Stomach smooth muscle (tissue), 2 donors: ENCODE measurements at regions not wholly inside any gene's neighbourhood (a gene's known extent, or its start where the extent isn't known, plus 50 kb on each side); places are given as distances from the start of the nearest gene placed in this dataset.

Experiments used
- H3K27ac ChIP-seq: one replicate; pipeline ENCODE4 v1.7.0; 2013; ENCODE audit warnings: mild to moderate bottlenecking, low read length, inconsistent platforms
- H3K27me3 ChIP-seq, 2 donors: one replicate each; pipeline ENCODE4 v1.7.0; 2013; ENCODE audit warnings: low read length in 2 of 2; ENCODE audit not compliant: insufficient read depth in 2 of 2, control insufficient read depth in 1 of 2
- H3K36me3 ChIP-seq, 2 donors: one replicate each; pipeline ENCODE4 v1.7.0; 2013; ENCODE audit warnings: low read length in 2 of 2; ENCODE audit not compliant: control insufficient read depth in 2 of 2, insufficient read depth in 2 of 2
- H3K4me1 ChIP-seq: one replicate; pipeline ENCODE4 v1.7.0; 2013; ENCODE audit warnings: low read length; ENCODE audit not compliant: control insufficient read depth, insufficient read depth
- H3K4me3 ChIP-seq, 2 donors: one replicate each; pipeline ENCODE4 v1.7.0; 2013; ENCODE audit warnings: low read length in 2 of 2
- H3K9ac ChIP-seq, 2 donors: one replicate each; pipeline ENCODE4 v1.7.0; 2013; ENCODE audit warnings: low read length in 2 of 2, mild to moderate bottlenecking in 1 of 2
- H3K9me3 ChIP-seq, 2 donors: one replicate each; pipeline ENCODE4 v1.7.0; 2013; ENCODE audit warnings: low read length in 2 of 2; ENCODE audit not compliant: control insufficient read depth in 2 of 2
- donor health status: healthy.
- donor health status: Pancreatic carcinoma.

GRCh38 chr5:88939300-88939699, 56.3 kb upstream of the MEF2C start:
- no peak overlapping the region for H3K27ac ChIP-seq
- no peaks in the 10 kb centered on the region for H3K36me3 ChIP-seq
- no peak overlapping the region for H3K4me3 ChIP-seq
- no peak overlapping the region for H3K9ac ChIP-seq
- H3K4me1 ChIP-seq = peaks cover 3% of the 10 kb centered on the region
- no peaks in the 10 kb centered on the region for H3K27me3 ChIP-seq
- no peaks in the 10 kb centered on the region for H3K9me3 ChIP-seq

GRCh38 chr5:88938488-88938887, 55.5 kb upstream of the MEF2C start:
- Histone ChIP-seq H3K27me3 (no peaks in the 10 kb centered on the region), H3K9me3 (no peaks in the 10 kb centered on the region), H3K36me3 (no peaks in the 10 kb centered on the region), H3K9ac (no peak overlapping the region), H3K27ac (no peak overlapping the region), H3K4me1 (peaks cover 3% of the 10 kb centered on the region), H3K4me3 (no peak overlapping the region)

- H3K4me1 ChIP-seq = peaks cover 3% of the 10 kb centered on the region
- no peaks in the 10 kb centered on the region for H3K9me3 ChIP-seq
- no peak overlapping the region for H3K9ac ChIP-seq
- no peaks in the 10 kb centered on the region for H3K36me3 ChIP-seq
- H3K27ac ChIP-seq = no peak overlapping the region
- no peak overlapping the region for H3K4me3 ChIP-seq
- H3K27me3 ChIP-seq = no peaks in the 10 kb centered on the region
These were observed 54.4 kb upstream of the MEF2C start for GRCh38 chr5:88937406-88937805.

DNA sequence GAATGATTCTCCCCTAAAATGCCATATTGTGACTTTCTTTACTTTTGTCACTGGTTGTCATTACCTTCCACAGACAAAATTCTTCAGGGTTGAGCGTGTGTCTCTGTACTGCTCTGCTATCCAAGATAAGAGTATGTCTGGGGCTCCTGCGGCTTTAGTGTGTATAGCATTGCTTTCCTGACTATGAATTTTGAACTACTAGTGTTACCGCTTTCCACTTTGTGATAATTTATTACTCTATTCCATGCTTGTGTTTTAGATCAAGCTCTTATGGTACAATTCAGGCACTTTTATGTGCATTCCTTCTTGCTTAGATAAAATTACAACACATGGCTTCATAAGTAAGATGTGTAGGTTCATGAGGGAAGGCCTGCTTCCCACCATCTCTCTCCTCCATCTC, 51.5 kb upstream of the MEF2C start:
- H3K4me3 ChIP-seq = no peak overlapping the region
- no peaks in the 10 kb centered on the region for H3K4me1 ChIP-seq
- no peaks in the 10 kb centered on the region for H3K9me3 ChIP-seq
- H3K9ac ChIP-seq = no peak overlapping the region
- H3K36me3 ChIP-seq = no peaks in the 10 kb centered on the region
- H3K27ac ChIP-seq = no peak overlapping the region
- H3K27me3 ChIP-seq = no peaks in the 10 kb centered on the region
